HFFc6 (cell line): ENCODE measurements at regions not wholly inside any gene's neighbourhood (a gene's known extent, or its start where the extent isn't known, plus 50 kb on each side); places are given as distances from the start of the nearest gene placed in this dataset.

ENCODE experiments used
- DNase-seq: peaks from one replicate; pipeline ENCODE4 v3.0.0-alpha.2; 2018
- H3K27ac Mint-ChIP-seq: 2 replicates; pipeline ENCODE4 v1.8.0; 2020; ENCODE audit warnings: mild to moderate bottlenecking, mixed read lengths
- H3K27me3 Mint-ChIP-seq: 2 replicates; pipeline ENCODE4 v1.8.0; 2021; ENCODE audit warnings: mild to moderate bottlenecking, moderate library complexity, mixed read lengths; ENCODE audit not compliant: insufficient read depth
- H3K36me3 Mint-ChIP-seq: 2 replicates; pipeline ENCODE4 v1.8.0; 2021; ENCODE audit warnings: low read depth, mixed read lengths
- H3K4me1 Mint-ChIP-seq: 2 replicates; pipeline ENCODE4 v1.8.0; 2020; ENCODE audit warnings: low read depth, mixed read lengths
- H3K4me3 Mint-ChIP-seq: 2 replicates; pipeline ENCODE4 v1.8.0; 2020; ENCODE audit warnings: mild to moderate bottlenecking, moderate library complexity, mixed read lengths
- H3K9me3 Mint-ChIP-seq: 2 replicates; pipeline ENCODE4 v1.8.0; 2020; ENCODE audit warnings: mild to moderate bottlenecking, mixed read lengths
- CTCF ChIP-seq: fragments of 200-600 bp; sonication (generic); IDR thresholded peaks from 2 replicates; pipeline ENCODE4 v1.5.0; 2021; ENCODE audit warnings: antibody characterized with exemption, mild to moderate bottlenecking

- no peak overlapping the region for H3K27ac Mint-ChIP-seq
- H3K36me3 Mint-ChIP-seq = no peaks in the 10 kb centered on the region
- DNase-seq = no peak
- H3K27me3 Mint-ChIP-seq = peaks cover 2% of the 10 kb centered on the region; the same call in 1 of the 2 replicates
- no peak overlapping the region for H3K4me3 Mint-ChIP-seq
- no peaks in the 10 kb centered on the region for H3K4me1 Mint-ChIP-seq
- no peak for TF ChIP-seq CTCF
- 0 out of 2 replicates have a peak, but pooled peaks cover 3% of the 10 kb centered on the region for H3K9me3 Mint-ChIP-seq
These were observed 388.4 kb upstream of the FZD8 start for GRCh38 chr10:36030516-36030915.

GRCh38 chr10:36026656-36027390 is 384.7 kb upstream of the FZD8 start:
- no peak overlapping the region for H3K27ac Mint-ChIP-seq
- no peak for TF ChIP-seq CTCF
- 0 out of 2 replicates have a peak, but pooled peaks cover 3% of the 10 kb centered on the region for H3K9me3 Mint-ChIP-seq
- no peaks in the 10 kb centered on the region for H3K4me1 Mint-ChIP-seq
- peaks cover 2% of the 10 kb centered on the region; the same call in 1 of the 2 replicates for H3K27me3 Mint-ChIP-seq
- H3K4me3 Mint-ChIP-seq = no peak overlapping the region
- DNase-seq = no peak
- H3K36me3 Mint-ChIP-seq = no peaks in the 10 kb centered on the region

GRCh38 chr10:36026081-36026480 is 384.0 kb upstream of the FZD8 start:
- no peaks in the 10 kb centered on the region for H3K4me1 Mint-ChIP-seq
- 0 out of 2 replicates have a peak, but pooled peaks cover 3% of the 10 kb centered on the region for H3K9me3 Mint-ChIP-seq
- no peak for TF ChIP-seq CTCF
- no peaks in the 10 kb centered on the region for H3K36me3 Mint-ChIP-seq
- peaks cover 2% of the 10 kb centered on the region; the same call in 1 of the 2 replicates for H3K27me3 Mint-ChIP-seq
- DNase-seq = no peak
- no peak overlapping the region for H3K27ac Mint-ChIP-seq
- H3K4me3 Mint-ChIP-seq = no peak overlapping the region

GRCh38 chr10:36023939-36024338 is 381.8 kb upstream of the FZD8 start:
- no peak for TF ChIP-seq CTCF
- H3K27me3 Mint-ChIP-seq = peaks cover 2% of the 10 kb centered on the region; the same call in 1 of the 2 replicates

GRCh38 chr10:36021096-36021495 is 379.0 kb upstream of the FZD8 start:
- no peak overlapping the region for H3K4me3 Mint-ChIP-seq
- H3K36me3 Mint-ChIP-seq = no peaks in the 10 kb centered on the region
- H3K27me3 Mint-ChIP-seq = peaks cover 1% of the 10 kb centered on the region; the same call in 1 of the 2 replicates
- no peak for DNase-seq
- no peaks in the 10 kb centered on the region for H3K4me1 Mint-ChIP-seq
- 0 out of 2 replicates have a peak, but pooled peaks cover 1% of the 10 kb centered on the region for H3K9me3 Mint-ChIP-seq
- no peak for TF ChIP-seq CTCF
- no peak overlapping the region for H3K27ac Mint-ChIP-seq

More at GRCh38 chr10:36023939-36024338, 381.8 kb upstream of the FZD8 start:
- Mint-ChIP-seq H3K9me3 (0 out of 2 replicates have a peak, but pooled peaks cover 3% of the 10 kb centered on the region), H3K27ac (no peak overlapping the region; the same call in 1 of the 2 replicates), H3K4me1 (no peaks in the 10 kb centered on the region), H3K4me3 (no peak overlapping the region), H3K36me3 (no peaks in the 10 kb centered on the region)
- DNase-seq = peak; percentile 71
